ENCODE measurements at regions not wholly inside any gene's neighbourhood (a gene's known extent, or its start where the extent isn't known, plus 50 kb on each side); places are given as distances from the start of the nearest gene placed in this dataset.

- DNase-seq (ENCODE audit: low read depth), result no peak
- no peak overlapping the region for H3K4me3 ChIP-seq (replicated peaks; ENCODE audit: low read depth, low read length)
- no peak for TF ChIP-seq CTCF (IDR thresholded peaks at IDR 0.05; ENCODE audit: low read length, missing control alignments)
Measured at GRCh38 chr12:115190010-115190770, 506.2 kb upstream of the TBX3 start.

- TF ChIP-seq CTCF (IDR thresholded peaks at IDR 0.05; ENCODE audit: low read length, missing control alignments), result no peak
- peak; percentile 68 for DNase-seq (ENCODE audit: low read depth)
- no peak overlapping the region for H3K4me3 ChIP-seq (replicated peaks; ENCODE audit: low read depth, low read length)
Measured at GRCh38 chr12:115185506-115185905, 501.5 kb upstream of the TBX3 start.

GRCh38 chr12:115183752-115184151 lies 499.8 kb upstream of the TBX3 start:
- TF ChIP-seq CTCF (IDR thresholded peaks at IDR 0.05; ENCODE audit: low read length, missing control alignments), result no peak
- no peak overlapping the region for H3K4me3 ChIP-seq (replicated peaks; ENCODE audit: low read depth, low read length)
- DNase-seq (ENCODE audit: low read depth), result no peak

- DNase-seq (ENCODE audit: low read depth), result no peak
- TF ChIP-seq CTCF (IDR thresholded peaks at IDR 0.05; ENCODE audit: low read length, missing control alignments), result no peak
- no peak overlapping the region for H3K4me3 ChIP-seq (replicated peaks; ENCODE audit: low read depth, low read length)
Measured at GRCh38 chr12:115177899-115178298, 493.9 kb upstream of the TBX3 start.

GRCh38 chr12:115176741-115177400 lies 492.9 kb upstream of the TBX3 start:
- no peak overlapping the region for H3K4me3 ChIP-seq (replicated peaks; ENCODE audit: low read depth, low read length)
- no peak for TF ChIP-seq CTCF (IDR thresholded peaks at IDR 0.05; ENCODE audit: low read length, missing control alignments)

GRCh38 chr12:115174920-115175319 lies 490.9 kb upstream of the TBX3 start:
- TF ChIP-seq CTCF (IDR thresholded peaks at IDR 0.05; ENCODE audit: low read length, missing control alignments), result no peak
- peak; percentile 14 for DNase-seq (ENCODE audit: low read depth)
- no peak overlapping the region for H3K4me3 ChIP-seq (replicated peaks; ENCODE audit: low read depth, low read length)

More at GRCh38 chr12:115176741-115177400, 492.9 kb upstream of the TBX3 start:
- peak; percentile 45 for DNase-seq (ENCODE audit: low read depth)
